ENCODE measurements at regions not wholly inside any gene's neighbourhood (a gene's known extent, or its start where the extent isn't known, plus 50 kb on each side); places are given as distances from the start of the nearest gene placed in this dataset.
"Not testable (repeated sequence)": the region's sequence is repeated elsewhere in the genome, so short reads cannot be mapped to it uniquely, and the experiment has no call there.

DNA sequence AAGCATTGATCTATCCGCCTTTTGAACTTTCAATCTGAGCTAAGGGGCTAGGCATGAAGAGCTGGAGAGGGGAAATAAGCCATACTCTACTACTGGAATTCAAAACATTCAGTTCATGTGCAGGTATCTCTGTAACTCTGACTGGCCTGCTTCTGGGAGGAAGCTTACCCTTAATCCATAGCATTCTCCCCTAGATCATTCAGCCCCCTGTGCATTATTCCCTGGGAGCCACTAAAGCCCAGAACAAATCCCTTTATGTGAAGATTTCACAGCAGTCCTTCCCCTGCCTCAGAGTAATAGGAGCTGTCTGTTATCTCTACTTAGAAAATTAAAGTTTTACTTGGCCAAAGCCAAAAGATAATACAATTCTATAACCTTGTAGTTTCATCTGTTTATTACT, 300.7 kb downstream of the SEC16B start:
- no peak overlapping the region for H3K27ac Mint-ChIP-seq
- TF ChIP-seq CTCF (IDR thresholded peaks at IDR 0.05) = no peak
- DNase-seq = no peak
- ChIA-PET POLR2A (no interaction called here), CTCF (no interaction called here)
- no peaks in the 10 kb centered on the region for H3K4me1 Mint-ChIP-seq
- no peak for ATAC-seq (ENCODE audit: low read depth)
- intact Hi-C loops (cut with micrococcal nuclease) = no loop called here
- no peaks in the 10 kb centered on the region for H3K9me3 Mint-ChIP-seq
- no peaks in the 10 kb centered on the region for H3K27me3 Mint-ChIP-seq
- no peaks in the 10 kb centered on the region for H3K36me3 Mint-ChIP-seq (ENCODE audit: low read depth)
- H3K4me3 Mint-ChIP-seq = no peak overlapping the region

DNA sequence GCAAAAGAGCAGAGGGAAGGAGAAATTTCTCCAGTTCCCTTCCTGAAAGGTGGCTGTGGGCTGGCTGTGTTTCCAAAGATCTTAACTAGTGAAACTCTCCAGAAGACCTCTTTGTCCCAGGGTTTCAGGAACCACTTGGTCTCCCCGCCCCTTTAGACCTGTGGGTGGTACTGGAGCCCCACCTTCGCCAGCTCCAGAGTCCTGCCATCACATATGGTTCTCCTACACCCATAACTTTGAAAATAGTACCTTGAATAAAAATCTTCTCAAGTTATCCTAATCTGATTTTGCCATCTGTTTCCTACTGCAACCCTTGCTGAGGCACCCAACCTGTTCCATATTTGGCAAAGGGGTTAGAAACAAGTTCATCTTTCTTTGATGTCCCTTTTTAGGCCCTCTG, 303.9 kb downstream of the SEC16B start:
- ChIA-PET POLR2A (no interaction called here), CTCF (no interaction called here)
- ATAC-seq (ENCODE audit: low read depth) (no peak), DNase-seq (no peak)
- Mint-ChIP-seq H3K9me3 (peaks cover 1% of the 10 kb centered on the region), H3K36me3 (ENCODE audit: low read depth) (no peaks in the 10 kb centered on the region), H3K4me1 (no peaks in the 10 kb centered on the region), H3K4me3 (no peak overlapping the region), H3K27ac (no peak overlapping the region), H3K27me3 (no peaks in the 10 kb centered on the region)
- no peak for TF ChIP-seq CTCF (IDR thresholded peaks at IDR 0.05)
- intact Hi-C loops (cut with micrococcal nuclease) = no loop called here

GRCh38 chr1:177664742-177665141, 305.1 kb downstream of the SEC16B start:
- not testable (repeated sequence) for H3K4me3 Mint-ChIP-seq

DNA sequence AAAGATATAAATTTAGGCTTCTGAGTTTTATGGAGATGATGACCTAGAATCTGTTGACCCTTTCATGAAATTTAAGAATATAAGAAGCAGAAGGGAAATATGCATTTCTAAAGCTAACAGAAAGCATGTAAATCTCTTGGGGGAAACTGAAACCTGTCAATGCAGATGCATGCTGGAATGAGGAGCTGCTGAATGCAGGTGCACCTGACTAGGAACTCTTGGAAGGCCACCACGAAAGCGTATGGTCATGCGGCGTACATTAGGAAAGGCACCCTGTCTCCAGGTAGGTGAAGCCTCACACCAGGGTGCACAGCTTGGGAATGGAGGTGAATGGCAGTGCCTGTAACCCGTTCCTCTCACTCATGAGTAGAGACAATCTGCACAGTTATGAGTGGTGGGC, 309.7 kb downstream of the SEC16B start:
- ChIA-PET POLR2A (no interaction called here), CTCF (no interaction called here)
- Mint-ChIP-seq H3K27me3 (no peaks in the 10 kb centered on the region), H3K36me3 (ENCODE audit: low read depth) (no peaks in the 10 kb centered on the region), H3K27ac (no peak overlapping the region), H3K4me1 (no peaks in the 10 kb centered on the region), H3K9me3 (peaks cover 5% of the 10 kb centered on the region), H3K4me3 (no peak overlapping the region)
- intact Hi-C loops (cut with micrococcal nuclease) = no loop called here
- TF ChIP-seq CTCF (IDR thresholded peaks at IDR 0.05) = no peak
- DNase-seq (no peak), ATAC-seq (ENCODE audit: low read depth) (no peak)

More at GRCh38 chr1:177664742-177665141, 305.1 kb downstream of the SEC16B start:
- CTCF ChIA-PET; H3K9me3 Mint-ChIP-seq; H3K27ac Mint-ChIP-seq; POLR2A ChIA-PET; H3K4me1 Mint-ChIP-seq; intact Hi-C loops (cut with micrococcal nuclease); DNase-seq; ATAC-seq (ENCODE audit: low read depth); H3K36me3 Mint-ChIP-seq (ENCODE audit: low read depth); H3K27me3 Mint-ChIP-seq: not testable (repeated sequence)

DNA sequence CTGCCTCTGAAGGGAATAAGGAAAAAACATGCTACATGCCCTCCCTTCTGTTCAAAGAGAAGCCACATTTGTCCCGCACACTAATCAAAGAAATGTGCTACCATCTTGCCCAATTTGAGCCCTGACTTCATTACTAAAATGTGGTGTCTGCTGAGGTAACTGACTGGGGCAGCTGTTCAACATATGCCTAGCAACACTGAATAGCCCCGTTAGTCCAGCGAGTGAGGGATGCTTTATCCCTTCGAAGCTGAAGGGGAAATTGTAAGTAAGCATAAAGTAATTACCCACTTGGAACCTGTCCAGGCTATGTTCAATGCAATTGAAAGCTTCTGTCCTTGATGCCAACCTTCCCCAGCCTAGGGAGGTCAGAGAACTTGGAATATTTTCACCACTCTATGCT, 310.6 kb downstream of the SEC16B start:
- Mint-ChIP-seq H3K4me3 (no peak overlapping the region), H3K36me3 (ENCODE audit: low read depth) (no peaks in the 10 kb centered on the region), H3K27me3 (no peaks in the 10 kb centered on the region), H3K4me1 (no peaks in the 10 kb centered on the region), H3K27ac (no peak overlapping the region), H3K9me3 (peaks cover 5% of the 10 kb centered on the region)
- no peak for TF ChIP-seq CTCF (IDR thresholded peaks at IDR 0.05)
- ChIA-PET POLR2A (no interaction called here), CTCF (no interaction called here)
- DNase-seq (no peak), ATAC-seq (ENCODE audit: low read depth) (no peak)
- intact Hi-C loops (cut with micrococcal nuclease) = no loop called here

- Mint-ChIP-seq H3K4me3 (no peak overlapping the region), H3K36me3 (ENCODE audit: low read depth) (no peaks in the 10 kb centered on the region), H3K4me1 (no peaks in the 10 kb centered on the region), H3K27me3 (no peaks in the 10 kb centered on the region), H3K27ac (no peak overlapping the region), H3K9me3 (peaks cover 7% of the 10 kb centered on the region)
- DNase-seq = no peak
- intact Hi-C loops (cut with micrococcal nuclease) = no loop called here
- no peak for TF ChIP-seq CTCF (IDR thresholded peaks at IDR 0.05)
- ChIA-PET POLR2A (no interaction called here), CTCF (no interaction called here)
- no peak for ATAC-seq (ENCODE audit: low read depth)
Measured at GRCh38 chr1:177656598-177656997, 313.3 kb downstream of the SEC16B start.
